Esophagus muscularis mucosa (tissue), 4 donors: ENCODE measurements at regions not wholly inside any gene's neighbourhood (a gene's known extent, or its start where the extent isn't known, plus 50 kb on each side); places are given as distances from the start of the nearest gene placed in this dataset.

ENCODE experiments used
- DNase-seq: peaks from one replicate; pipeline ENCODE4 v3.0.0-alpha.2; 2017; ENCODE audit errors: extremely low spot score
- H3K27ac ChIP-seq, 4 donors: fragments of 200-600 bp; sonication (generic); replicated peaks in 1 of 4; 1 replicate in 3 of 4; 2 replicates in 1 of 4; pipeline ENCODE4 v1.5.1; 2016 to 2019; ENCODE audit warnings: mild to moderate bottlenecking in 1 of 4
- H3K27me3 ChIP-seq, 4 donors: fragments of 200-600 bp; sonication (generic); one replicate each; pipeline versions ENCODE4 v1.5.1 to v1.6.0; 2016 to 2019
- H3K36me3 ChIP-seq, 4 donors: fragments of 200-600 bp; sonication (generic); one replicate each; pipeline ENCODE4 v1.5.1; 2016 to 2019
- H3K4me1 ChIP-seq, 4 donors: fragments of 200-600 bp; sonication (generic); one replicate each; pipeline ENCODE4 v1.5.1; 2016 to 2019
- H3K4me3 ChIP-seq, 4 donors: fragments of 200-600 bp; sonication (generic); 1 replicate in 2 of 4; 2 replicates in 2 of 4; pipeline ENCODE4 v1.5.1; 2016 to 2019; ENCODE audit warnings: mild to moderate bottlenecking in 4 of 4, moderate library complexity in 1 of 4
- H3K9me3 ChIP-seq, 4 donors: fragments of 200-600 bp; sonication (generic); 1 replicate in 3 of 4; 2 replicates in 1 of 4; pipeline ENCODE4 v1.5.1; 2016 to 2019
- CTCF ChIP-seq, 3 experiments: fragments of 200-600 bp in 2 of 3; fragments of 450-650 bp in 1 of 3; sonication (generic) in 2 of 3; IDR thresholded peaks; one replicate each; pipeline ENCODE4 v1.5.1; 2017 to 2019; ENCODE audit warnings: antibody characterized with exemption in 3 of 3, mild to moderate bottlenecking in 2 of 3, moderate library complexity in 1 of 3
- EP300 ChIP-seq: sonication (generic); formaldehyde crosslinking; IDR thresholded peaks from one replicate; pipeline ENCODE4 v1.6.1; 2017; ENCODE audit warnings: antibody characterized with exemption
- POLR2A ChIP-seq: fragments of 450-650 bp; IDR thresholded peaks from one replicate; pipeline ENCODE4 v1.6.1; 2017; ENCODE audit warnings: antibody characterized with exemption, moderate library complexity, mild to moderate bottlenecking, low read depth
- POLR2AphosphoS5 ChIP-seq, 2 donors: sonication (generic); formaldehyde crosslinking; IDR thresholded peaks; one replicate each; pipeline ENCODE4 v1.6.1; 2017; ENCODE audit warnings: antibody characterized with exemption in 2 of 2
- WGBS: methylation state at CpG from one replicate; pipeline ENCODE4 v1.1.5; 2018; 5-methylcytosine and 5-hydroxymethylcytosine counted together
- intact Hi-C: fragments of 100-400 bp; cut with DNase I; formaldehyde crosslinking; loops from one replicate; pipeline ENCODE4 v1.15.1; 2023

GRCh38 chr7:118794419-118794818 lies 569.9 kb downstream of the ANKRD7 start:
- H3K27ac ChIP-seq, result no peak overlapping the region
- H3K4me3 ChIP-seq, result no peak overlapping the region
- H3K27me3 ChIP-seq, result no peaks in the 10 kb centered on the region
- DNase-seq, result no peak
- 36% methylated on average over 1 of the region's 1 CpG for WGBS
- H3K36me3 ChIP-seq, result no peaks in the 10 kb centered on the region
- H3K9me3 ChIP-seq, result no peaks in the 10 kb centered on the region
- TF ChIP-seq CTCF (IDR thresholded peaks at IDR 0.05) (no peak), POLR2A (no peak), EP300 (no peak), POLR2AphosphoS5 (IDR thresholded peaks at IDR 0.05) (no peak)
- no peaks in the 10 kb centered on the region for H3K4me1 ChIP-seq
- intact Hi-C loops, result no loop called here

DNA sequence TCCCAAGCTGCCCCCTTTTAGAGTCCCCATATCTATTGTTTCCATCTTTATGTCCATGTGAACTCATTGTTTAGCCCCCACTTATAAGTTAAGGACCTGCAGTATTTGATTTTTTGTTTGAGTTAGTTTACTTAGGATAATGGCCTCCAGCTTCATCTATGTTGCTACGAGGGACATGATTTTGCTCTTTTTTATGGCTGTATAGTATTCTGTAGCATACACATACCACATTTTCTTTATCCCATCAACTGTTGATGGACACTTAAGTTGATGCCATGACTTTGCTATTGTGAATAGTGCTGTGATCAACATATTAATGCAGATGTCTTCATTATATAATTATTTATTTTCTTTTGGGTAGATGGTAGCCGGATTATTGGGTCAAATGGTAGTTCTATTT lies 576.9 kb downstream of the ANKRD7 start:
- DNase-seq, result no peak
- no peaks in the 10 kb centered on the region for H3K9me3 ChIP-seq
- H3K27me3 ChIP-seq, result no peaks in the 10 kb centered on the region
- intact Hi-C loops, result no loop called here
- no peak for TF ChIP-seq POLR2AphosphoS5 (IDR thresholded peaks at IDR 0.05)
- no peak for TF ChIP-seq CTCF (IDR thresholded peaks at IDR 0.05)
- TF ChIP-seq EP300, result no peak
- TF ChIP-seq POLR2A, result no peak
- no peak overlapping the region for H3K27ac ChIP-seq
- no peaks in the 10 kb centered on the region for H3K36me3 ChIP-seq
- 88% methylated on average over 2 of the region's 2 CpGs for WGBS
- H3K4me3 ChIP-seq, result no peak overlapping the region
- H3K4me1 ChIP-seq, result no peaks in the 10 kb centered on the region

GRCh38 chr7:118802726-118803125 lies 578.2 kb downstream of the ANKRD7 start:
- Histone ChIP-seq H3K27me3 (no peaks in the 10 kb centered on the region), H3K4me1 (no peaks in the 10 kb centered on the region), H3K36me3 (no peaks in the 10 kb centered on the region), H3K4me3 (no peak overlapping the region), H3K27ac (no peak overlapping the region), H3K9me3 (no peaks in the 10 kb centered on the region)
- 96% methylated on average over 2 of the region's 2 CpGs for WGBS
- intact Hi-C loops, result no loop called here
- DNase-seq, result no peak
- TF ChIP-seq POLR2AphosphoS5 (IDR thresholded peaks at IDR 0.05) (no peak), CTCF (IDR thresholded peaks at IDR 0.05) (no peak), EP300 (no peak), POLR2A (no peak)

DNA sequence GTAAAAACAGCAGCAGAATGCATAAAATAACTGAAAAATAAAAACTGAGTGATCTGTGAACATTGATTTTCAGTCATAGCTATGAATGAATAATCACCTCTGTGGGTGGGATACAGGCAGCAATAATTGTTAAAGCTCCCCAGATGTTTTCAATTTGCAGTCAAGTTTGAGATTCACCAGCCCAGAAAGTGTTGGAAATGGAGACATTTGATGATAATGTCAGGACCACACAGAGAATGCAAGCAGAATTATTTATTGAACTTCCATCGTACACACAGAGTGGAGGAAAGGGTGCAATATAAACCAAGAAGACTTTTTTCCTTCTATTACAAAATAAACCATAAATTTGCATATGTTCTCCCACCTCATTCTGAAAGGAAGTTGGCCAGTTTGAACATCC lies 601.7 kb downstream of the ANKRD7 start:
- Histone ChIP-seq H3K27ac (no peak overlapping the region), H3K4me3 (no peak overlapping the region), H3K36me3 (no peaks in the 10 kb centered on the region), H3K4me1 (no peaks in the 10 kb centered on the region), H3K27me3 (no peaks in the 10 kb centered on the region), H3K9me3 (peaks cover 0 to 4% (median 0%) of the 10 kb centered on the region in 4 donors)
- no peak for DNase-seq
- WGBS, result 28% methylated on average over 1 of the region's 1 CpG
- intact Hi-C loops, result no loop called here
- TF ChIP-seq EP300 (no peak), POLR2AphosphoS5 (IDR thresholded peaks at IDR 0.05) (no peak), POLR2A (no peak), CTCF (IDR thresholded peaks at IDR 0.05) (no peak)

DNA sequence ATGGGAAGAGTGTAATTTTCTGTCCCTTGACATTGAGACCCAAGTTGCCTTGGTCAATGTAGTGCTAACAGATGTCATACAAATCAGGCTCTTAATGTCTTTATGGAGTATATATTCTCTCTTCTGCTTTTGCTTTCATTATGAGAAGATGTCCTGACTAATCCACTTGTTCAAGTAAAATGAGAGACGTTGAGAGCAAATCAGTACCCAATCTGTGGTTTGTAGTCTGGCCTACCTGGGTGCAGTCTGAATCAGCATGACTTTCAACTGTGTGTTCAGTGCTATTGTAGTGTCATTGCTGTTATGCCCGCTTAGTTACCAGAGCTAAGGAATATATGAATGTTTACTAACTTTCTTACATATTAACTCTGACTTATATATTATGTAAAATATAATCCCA lies 612.4 kb downstream of the ANKRD7 start:
- no peak overlapping the region for H3K4me3 ChIP-seq
- no peak for TF ChIP-seq CTCF (IDR thresholded peaks at IDR 0.05)
- no peak for TF ChIP-seq POLR2AphosphoS5 (IDR thresholded peaks at IDR 0.05)
- TF ChIP-seq POLR2A, result no peak
- no peak for TF ChIP-seq EP300
- H3K9me3 ChIP-seq, result peaks cover 0 to 9% (median 2%) of the 10 kb centered on the region in 4 donors
- intact Hi-C loops, result no loop called here
- no peaks in the 10 kb centered on the region for H3K36me3 ChIP-seq
- no peak for DNase-seq
- H3K27ac ChIP-seq, result no peak overlapping the region
- no peaks in the 10 kb centered on the region for H3K27me3 ChIP-seq
- WGBS, result 91% methylated on average over 2 of the region's 2 CpGs
- H3K4me1 ChIP-seq, result no peaks in the 10 kb centered on the region
